ENCODE measurements at regions not wholly inside any gene's neighbourhood (a gene's known extent, or its start where the extent isn't known, plus 50 kb on each side); places are given as distances from the start of the nearest gene placed in this dataset.

DNA sequence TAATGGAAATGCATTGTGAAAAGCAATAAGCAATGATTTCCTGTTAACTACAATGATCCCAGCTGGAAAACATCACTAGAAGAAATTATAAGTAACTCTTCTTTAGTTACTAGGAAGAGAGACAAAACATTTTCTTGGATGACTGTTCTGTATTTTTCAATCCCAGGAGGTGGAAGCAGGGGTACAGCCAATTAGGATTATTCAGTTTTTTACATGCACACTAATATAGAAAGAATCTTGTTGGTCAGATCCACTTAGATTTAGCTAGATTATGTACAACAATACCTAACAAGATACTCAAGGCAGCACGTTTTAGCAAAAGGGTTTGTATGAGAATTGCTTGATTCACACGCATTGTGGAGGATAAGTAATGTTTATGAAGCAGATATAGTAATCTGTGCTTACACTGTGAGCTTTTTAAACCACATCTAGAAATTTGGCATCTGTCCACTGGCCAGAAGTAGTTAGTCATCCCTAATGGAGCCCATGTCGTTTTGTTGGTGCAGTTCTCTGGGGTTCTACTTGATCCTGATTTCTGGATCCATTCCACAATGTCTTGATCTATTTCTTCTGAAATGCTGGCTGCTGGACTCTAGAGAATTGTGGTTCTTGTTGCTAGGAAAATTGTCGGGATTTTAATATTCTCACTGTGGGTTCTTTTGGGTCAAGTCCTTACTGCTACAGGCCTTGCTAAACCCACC, 199.7 kb downstream of the ADCYAP1 start:
- TF ChIP-seq, protein P1, sequence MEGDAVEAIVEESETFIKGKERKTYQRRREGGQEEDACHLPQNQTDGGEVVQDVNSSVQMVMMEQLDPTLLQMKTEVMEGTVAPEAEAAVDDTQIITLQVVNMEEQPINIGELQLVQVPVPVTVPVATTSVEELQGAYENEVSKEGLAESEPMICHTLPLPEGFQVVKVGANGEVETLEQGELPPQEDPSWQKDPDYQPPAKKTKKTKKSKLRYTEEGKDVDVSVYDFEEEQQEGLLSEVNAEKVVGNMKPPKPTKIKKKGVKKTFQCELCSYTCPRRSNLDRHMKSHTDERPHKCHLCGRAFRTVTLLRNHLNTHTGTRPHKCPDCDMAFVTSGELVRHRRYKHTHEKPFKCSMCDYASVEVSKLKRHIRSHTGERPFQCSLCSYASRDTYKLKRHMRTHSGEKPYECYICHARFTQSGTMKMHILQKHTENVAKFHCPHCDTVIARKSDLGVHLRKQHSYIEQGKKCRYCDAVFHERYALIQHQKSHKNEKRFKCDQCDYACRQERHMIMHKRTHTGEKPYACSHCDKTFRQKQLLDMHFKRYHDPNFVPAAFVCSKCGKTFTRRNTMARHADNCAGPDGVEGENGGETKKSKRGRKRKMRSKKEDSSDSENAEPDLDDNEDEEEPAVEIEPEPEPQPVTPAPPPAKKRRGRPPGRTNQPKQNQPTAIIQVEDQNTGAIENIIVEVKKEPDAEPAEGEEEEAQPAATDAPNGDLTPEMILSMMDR (IDR thresholded peaks at IDR 0.05; ENCODE audit: insufficient read depth, low read depth, low read length) = no peak
- no peak for TF ChIP-seq EZH2 (IDR thresholded peaks at IDR 0.05; ENCODE audit: insufficient read depth, low read length)

Data from astrocyte (in vitro differentiated cells and primary cell).